IMR-90 (cell line): ENCODE measurements at regions not wholly inside any gene's neighbourhood (a gene's known extent, or its start where the extent isn't known, plus 50 kb on each side); places are given as distances from the start of the nearest gene placed in this dataset.

Experiments
- ATAC-seq: fragments of 200-7000 bp; cut with Tn5 transposase; 2 replicates; pipeline ENCODE4 v1.9.1; 2020; ENCODE audit warnings: low read depth, mild to moderate bottlenecking, moderate library complexity
- BruUV-seq: library from RNA; stranded (reverse); fragments of 400-500 nt; replicated peaks from 2 replicates; lab custom pipeline; 2021; lab: Mats Ljungman, UMichigan
- CTCF ChIA-PET: fragments of 300-600 bp; formaldehyde crosslinking; extraction: SDS; loops from one replicate; lab custom pipeline; 2021; ENCODE audit warnings: antibody characterized with exemption; lab: Yijun Ruan, JAX
- POLR2A ChIA-PET: fragments of 300-600 bp; sonication (Branson Sonifier 250); formaldehyde crosslinking; loops from one replicate; lab custom pipeline; 2022; ENCODE audit warnings: antibody characterized with exemption; ENCODE audit not compliant: unreplicated experiment; lab: Charles Lee
- DNase-seq: peaks from one replicate; pipeline ENCODE4 v3.0.0; 2013
- H2AFZ ChIP-seq: replicated peaks from 2 replicates; pipeline ENCODE3; 2013; ENCODE audit warnings: low read length, mild to moderate bottlenecking; ENCODE audit not compliant: poor library complexity
- H2AK5ac ChIP-seq: 2 replicates; pipeline ENCODE4 v1.6.1; 2013; ENCODE audit warnings: low read depth, low read length, inconsistent platforms
- H2AK9ac ChIP-seq: replicated peaks from 2 replicates; pipeline ENCODE3; 2013; ENCODE audit warnings: mild to moderate bottlenecking, low read depth, low read length, moderate library complexity; ENCODE audit not compliant: poor library complexity
- H2BK120ac ChIP-seq: 2 replicates; pipeline ENCODE4 v1.6.1; 2013; ENCODE audit warnings: low read depth, low read length, inconsistent platforms
- H2BK15ac ChIP-seq: 3 replicates; pipeline ENCODE4 v1.6.1; 2013; ENCODE audit warnings: low read depth, low read length, inconsistent platforms
- H2BK20ac ChIP-seq: 2 replicates; pipeline ENCODE4 v1.6.1; 2013; ENCODE audit warnings: low read depth, mild to moderate bottlenecking, inconsistent platforms, low read length, moderate library complexity
- H2BK5ac ChIP-seq: 2 replicates; pipeline ENCODE4 v1.6.1; 2013; ENCODE audit warnings: mild to moderate bottlenecking, low read depth, low read length, inconsistent platforms; ENCODE audit not compliant: poor library complexity, severe bottlenecking
- H3K14ac ChIP-seq: replicated peaks from 2 replicates; pipeline ENCODE4 v1.6.1; 2013; ENCODE audit warnings: low read depth, low read length, inconsistent platforms
- H3K18ac ChIP-seq: 2 replicates; pipeline ENCODE4 v1.6.1; 2013; ENCODE audit warnings: low read depth, low read length, control low read depth
- H3K23ac ChIP-seq: 2 replicates; pipeline ENCODE4 v1.6.1; 2013; ENCODE audit warnings: low read depth, low read length, inconsistent platforms
- H3K27ac ChIP-seq: 2 replicates; pipeline ENCODE4 v1.5.1; 2013; ENCODE audit warnings: mild to moderate bottlenecking, control low read depth, low read length; ENCODE audit not compliant: insufficient read depth
- H3K27me3 ChIP-seq: 2 replicates; pipeline ENCODE4 v1.6.1; 2013; ENCODE audit warnings: low read length; ENCODE audit not compliant: control insufficient read depth, insufficient read depth
- H3K36me3 ChIP-seq: 2 replicates; pipeline ENCODE4 v1.6.1; 2013; ENCODE audit warnings: low read length, mixed read lengths; ENCODE audit not compliant: control insufficient read depth, insufficient read depth
- H3K4ac ChIP-seq: 2 replicates; pipeline ENCODE4 v1.6.1; 2013; ENCODE audit warnings: low read depth, low read length, inconsistent platforms
- H3K4me1 ChIP-seq: 2 replicates; pipeline ENCODE4 v1.6.1; 2013; ENCODE audit warnings: low read length, mixed read lengths; ENCODE audit not compliant: control insufficient read depth, insufficient read depth
- H3K4me2 ChIP-seq: 2 replicates; pipeline ENCODE4 v1.6.1; 2013; ENCODE audit warnings: low read depth, mild to moderate bottlenecking, control low read depth, low read length, moderate library complexity
- H3K4me3 ChIP-seq: 2 replicates; pipeline ENCODE4 v1.5.1; 2013; ENCODE audit warnings: low read depth, mild to moderate bottlenecking, control low read depth, low read length, moderate library complexity; ENCODE audit not compliant: insufficient read depth
- H3K56ac ChIP-seq: 2 replicates; pipeline ENCODE4 v1.6.1; 2013; ENCODE audit warnings: low read length, inconsistent platforms; ENCODE audit not compliant: insufficient read depth; ENCODE audit errors: extremely low read depth
- H3K79me1 ChIP-seq, 2 experiments: 2 replicates each; pipeline ENCODE4 v1.6.1; 2013; ENCODE audit warnings: low read length in 2 of 2, inconsistent platforms in 1 of 2, low read depth in 1 of 2
- H3K9ac ChIP-seq: 2 replicates; pipeline ENCODE4 v1.6.1; 2013; ENCODE audit warnings: low read depth, low read length, control low read depth
- H3K9me1 ChIP-seq: 2 replicates; pipeline ENCODE4 v1.6.1; 2013; ENCODE audit warnings: low read length, inconsistent platforms; ENCODE audit not compliant: insufficient read depth
- H3K9me3 ChIP-seq: 2 replicates; pipeline ENCODE4 v1.6.1; 2013; ENCODE audit warnings: low read length; ENCODE audit not compliant: control insufficient read depth, insufficient read depth
- H4K20me1 ChIP-seq: 2 replicates; pipeline ENCODE4 v1.6.1; 2013; ENCODE audit warnings: low read length, inconsistent platforms; ENCODE audit not compliant: insufficient read depth
- H4K5ac ChIP-seq: 2 replicates; pipeline ENCODE4 v1.6.1; 2013; ENCODE audit warnings: mild to moderate bottlenecking, low read depth, low read length, control low read depth
- H4K8ac ChIP-seq, 2 experiments: 2 replicates each; pipeline ENCODE4 v1.6.1; 2013; ENCODE audit warnings: low read depth in 2 of 2, low read length in 2 of 2, control low read depth in 1 of 2, inconsistent platforms in 1 of 2
- H4K91ac ChIP-seq: 2 replicates; pipeline ENCODE4 v1.6.1; 2013; ENCODE audit warnings: low read depth, low read length, inconsistent platforms; ENCODE audit not compliant: insufficient read depth
- BHLHE40 ChIP-seq: fragments of 150-350 bp; IDR thresholded peaks from 2 replicates; pipeline ENCODE4 v1.6.1; 2016; ENCODE audit warnings: mild to moderate bottlenecking, low read depth, low read length
- CEBPB ChIP-seq: IDR thresholded peaks from 2 replicates; pipeline ENCODE4 v1.6.1; 2012; ENCODE audit warnings: low read depth, low read length, improper control_type of control experiment
- CHD1 ChIP-seq: IDR thresholded peaks from 2 replicates; pipeline ENCODE4 v1.6.1; 2012; ENCODE audit warnings: low read depth, low read length, improper control_type of control experiment
- CTCF ChIP-seq: conservative IDR thresholded peaks from 2 replicates; pipeline ENCODE4 v1.5.1; 2012; ENCODE audit warnings: mild to moderate bottlenecking, low read depth, low read length, improper control_type of control experiment
- ELK1 ChIP-seq: fragments of 150-350 bp; IDR thresholded peaks from 2 replicates; pipeline ENCODE4 v1.6.1; 2016; ENCODE audit warnings: low read depth, mild to moderate bottlenecking, low read length, moderate library complexity, borderline replicate concordance
- FOS ChIP-seq: fragments of 150-350 bp; IDR thresholded peaks from 2 replicates; pipeline ENCODE4 v1.6.1; 2016; ENCODE audit warnings: low read depth, low read length
- MAFK ChIP-seq: IDR thresholded peaks from 2 replicates; pipeline ENCODE4 v1.6.1; 2012; ENCODE audit warnings: low read depth, low read length, improper control_type of control experiment
- MAZ ChIP-seq: IDR thresholded peaks from 2 replicates; pipeline ENCODE4 v1.6.1; 2012; ENCODE audit warnings: low read depth, mild to moderate bottlenecking, low read length, improper control_type of control experiment, moderate library complexity, borderline replicate concordance
- MXI1 ChIP-seq: IDR thresholded peaks from 2 replicates; pipeline ENCODE4 v1.6.1; 2012; ENCODE audit warnings: low read depth, mild to moderate bottlenecking, low read length, moderate library complexity, borderline replicate concordance
- NFE2L2 ChIP-seq: fragments of 150-350 bp; IDR thresholded peaks from 2 replicates; pipeline ENCODE4 v1.6.1; 2016; ENCODE audit warnings: low read depth, mild to moderate bottlenecking, low read length
- POLR2A ChIP-seq: IDR thresholded peaks from 2 replicates; pipeline ENCODE4 v1.6.1; 2012; ENCODE audit warnings: mild to moderate bottlenecking, low read depth, low read length
- RAD21 ChIP-seq: IDR thresholded peaks from 2 replicates; pipeline ENCODE4 v1.6.1; 2012; ENCODE audit warnings: low read length, improper control_type of control experiment
- RCOR1 ChIP-seq: IDR thresholded peaks from 2 replicates; pipeline ENCODE4 v1.6.1; 2012; ENCODE audit warnings: mild to moderate bottlenecking, low read length, improper control_type of control experiment; ENCODE audit not compliant: insufficient replicate concordance
- RFX5 ChIP-seq: IDR thresholded peaks from 2 replicates; pipeline ENCODE4 v1.8.0; 2012; ENCODE audit warnings: low read depth, mild to moderate bottlenecking, low read length, moderate library complexity
- SMC3 ChIP-seq: fragments of 150-350 bp; IDR thresholded peaks from 2 replicates; pipeline ENCODE4 v1.6.1; 2016; ENCODE audit warnings: low read depth, mild to moderate bottlenecking, antibody characterized with exemption, low read length, moderate library complexity
- USF2 ChIP-seq: fragments of 150-350 bp; IDR thresholded peaks from 2 replicates; pipeline ENCODE4 v1.6.1; 2017; ENCODE audit warnings: mild to moderate bottlenecking, antibody characterized with exemption, low read length, low read depth
- WGBS, 2 experiments: methylation state at CpG; one replicate each; pipeline versions ENCODE4 v1.1.5 to v1.1.7; 2013; ENCODE audit warnings: missing lambda C conversion rate in 2 of 2; ENCODE audit not compliant: insufficient read length in 1 of 2; ENCODE audit errors: extremely low coverage in 2 of 2; 5-methylcytosine and 5-hydroxymethylcytosine counted together
- dilution Hi-C: fragments of 300-500 bp; cut with HindIII; formaldehyde crosslinking; loops from one replicate; pipeline ENCODE4 v1.14.3; 2018; ENCODE audit warnings: low sequenced_read_pairs; ENCODE audit not compliant: unreplicated experiment
- in situ Hi-C: fragments of 300-500 bp; cut with MboI; formaldehyde crosslinking; loops from 3 replicates; pipeline ENCODE4 v1.14.3; 2019; ENCODE audit warnings: low sequenced_read_pairs, inconsistent platforms, mixed read lengths
- intact Hi-C: fragments of 100-400 bp; cut with micrococcal nuclease; formaldehyde crosslinking; loops from 2 replicates; pipeline ENCODE4 v1.10.0; 2022

GRCh38 chr6:98516866-98517265 lies 317.5 kb upstream of the POU3F2 start:
- no peak for DNase-seq
- no peaks in the 10 kb centered on the region for H3K9me1 ChIP-seq

More at GRCh38 chr6:98516866-98517265, 317.5 kb upstream of the POU3F2 start:
- H3K9me3 ChIP-seq = peaks cover 5% of the 10 kb centered on the region
- ATAC-seq = no peak
- TF ChIP-seq FOS (no peak), MAFK (no peak), NFE2L2 (no peak), USF2 (no peak), CEBPB (no peak), CHD1 (no peak), CTCF (no peak), MAZ (no peak), BHLHE40 (no peak), ELK1 (no peak), RAD21 (no peak), SMC3 (no peak), POLR2A (no peak), RCOR1 (no peak), RFX5 (no peak), MXI1 (no peak)
- no peaks in the 10 kb centered on the region for H3K36me3 ChIP-seq
- no peak overlapping the region for H2AK5ac ChIP-seq
- no peaks in the 10 kb centered on the region for H3K27me3 ChIP-seq
- no peak overlapping the region for H3K23ac ChIP-seq
- H4K5ac ChIP-seq = no peak overlapping the region
- dilution Hi-C loops (no loop called here), in situ Hi-C loops (no loop called here), intact Hi-C loops (no loop called here)
- H3K27ac ChIP-seq = no peak overlapping the region
- no CpG with 5 or more reads among the region's 4 CpGs for WGBS, 2 experiments
- H3K79me1 ChIP-seq = no peaks in the 10 kb centered on the region
- H4K20me1 ChIP-seq = no peaks in the 10 kb centered on the region
- H2BK5ac ChIP-seq = no peak overlapping the region
- no peak overlapping the region for H2BK15ac ChIP-seq
- H2BK120ac ChIP-seq = no peak overlapping the region
- H3K4me1 ChIP-seq = no peaks in the 10 kb centered on the region
- CTCF ChIA-PET = no interaction called here
- H3K56ac ChIP-seq = no peak overlapping the region
- H4K91ac ChIP-seq = no peak overlapping the region
- no peak overlapping the region for H3K9ac ChIP-seq
- no peak overlapping the region for H2AFZ ChIP-seq
- H3K4me2 ChIP-seq = no peak overlapping the region
- H3K4me3 ChIP-seq = no peak overlapping the region
- H3K18ac ChIP-seq = no peak overlapping the region
- H4K8ac ChIP-seq = no peak overlapping the region
- no TSS peak for BruUV-seq
- H3K14ac ChIP-seq = no peak overlapping the region
- no peak overlapping the region for H2AK9ac ChIP-seq
- POLR2A ChIA-PET = no interaction called here
- no peak overlapping the region for H3K4ac ChIP-seq
- H2BK20ac ChIP-seq = no peak overlapping the region
